GM21786 (cell line): ENCODE measurements at regions not wholly inside any gene's neighbourhood (a gene's known extent, or its start where the extent isn't known, plus 50 kb on each side); places are given as distances from the start of the nearest gene placed in this dataset.
A peak's percentile ranks its signal among the peaks of the same experiment; 100 is the strongest.

Experiments
- ATAC-seq: cut with Tn5 transposase; IDR thresholded peaks from one replicate; pipeline ENCODE4 v1.9.1; 2021; ENCODE audit not compliant: unreplicated experiment

DNA sequence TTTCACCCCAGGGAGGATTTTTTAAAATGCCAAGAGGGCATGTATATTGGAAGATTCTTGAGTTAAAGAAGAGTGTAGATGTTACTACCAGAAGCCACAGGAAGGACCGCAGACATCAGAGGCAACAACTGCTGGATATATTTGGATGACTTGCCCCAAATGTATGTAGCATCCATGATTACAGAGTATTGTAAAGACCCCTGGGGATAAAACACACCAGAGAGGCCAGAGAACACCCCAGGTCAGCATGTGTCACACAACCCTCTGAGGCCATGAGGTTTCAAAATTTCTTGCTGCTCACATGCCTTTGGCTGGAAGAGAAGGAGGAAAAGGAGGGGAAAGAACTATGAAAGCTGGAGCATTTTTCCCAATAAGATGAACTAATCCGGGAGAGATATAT lies 108.0 kb upstream of the LSM8 start:
- no peak for ATAC-seq

DNA sequence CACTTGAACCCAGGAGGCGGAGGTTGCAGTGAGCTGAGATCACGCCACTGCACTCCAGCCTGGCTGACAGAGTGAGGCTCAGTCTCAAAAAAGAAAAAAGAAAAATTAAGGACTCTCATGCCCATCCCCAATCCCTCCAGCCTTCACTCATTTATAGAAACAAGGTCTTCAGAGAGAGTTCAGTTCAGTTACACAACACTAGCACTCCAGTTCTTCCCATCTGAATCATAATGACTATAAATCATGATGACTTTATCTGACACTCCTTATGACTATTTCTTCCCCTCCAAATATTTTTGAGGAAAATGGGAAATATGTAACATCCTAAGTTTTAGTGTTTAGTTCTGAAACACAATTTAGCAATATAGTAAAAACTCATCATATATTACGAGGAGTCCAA lies 107.4 kb upstream of the LSM8 start:
- no peak for ATAC-seq

GRCh38 chr7:118078015-118078414 lies 105.9 kb upstream of the LSM8 start:
- no peak for ATAC-seq

- ATAC-seq = no peak
Observed at GRCh38 chr7:118079369-118079768, 104.6 kb upstream of the LSM8 start.

- peak; percentile 93 for ATAC-seq
Observed at GRCh38 chr7:118080947-118081346, 103.0 kb upstream of the LSM8 start.

DNA sequence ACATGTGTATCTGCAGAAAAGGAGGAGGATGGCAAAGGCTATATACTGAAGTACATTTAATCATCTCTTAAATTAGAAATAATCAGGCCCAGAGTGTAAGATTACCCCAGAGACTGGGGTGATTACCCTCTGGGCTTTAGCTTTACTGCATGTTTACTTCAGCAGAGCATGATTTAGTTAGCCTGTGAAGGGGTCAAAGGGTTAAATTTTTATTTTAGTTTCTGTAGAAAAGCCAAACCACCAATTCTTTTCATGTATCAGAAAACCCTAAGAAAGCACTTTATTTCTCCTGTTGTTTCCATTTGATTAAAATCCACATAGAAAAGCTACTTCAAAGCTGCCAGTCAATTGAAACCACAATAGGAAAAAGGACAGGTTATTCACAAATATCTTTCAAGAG lies 101.5 kb upstream of the LSM8 start:
- ATAC-seq = no peak

DNA sequence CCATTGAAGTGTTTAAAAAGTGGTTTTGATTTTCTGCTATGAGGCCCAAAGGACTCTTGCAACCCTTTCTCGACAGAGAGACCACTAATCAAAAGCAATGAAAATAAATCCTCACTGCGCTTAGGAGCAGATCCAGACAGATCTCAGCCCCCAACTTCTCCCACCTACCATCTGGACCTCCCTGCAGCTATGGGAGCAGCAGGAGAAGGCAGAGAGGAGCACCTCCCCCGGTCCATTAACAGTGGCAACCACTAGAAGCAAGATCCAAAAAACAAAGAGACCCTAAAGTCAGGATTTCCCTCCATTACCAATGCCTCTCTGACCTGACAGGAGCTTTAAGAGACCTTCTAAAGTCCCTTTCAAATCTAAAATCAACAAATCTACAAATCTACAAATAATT lies 99.0 kb upstream of the LSM8 start:
- ATAC-seq = no peak

- no peak for ATAC-seq
Observed at GRCh38 chr7:118087126-118087525, 96.8 kb upstream of the LSM8 start.

- no peak for ATAC-seq
Observed at GRCh38 chr7:118094044-118094443, 89.9 kb upstream of the LSM8 start.

GRCh38 chr7:118104812-118105441 lies 79.0 kb upstream of the LSM8 start:
- peak; percentile 64 for ATAC-seq

DNA sequence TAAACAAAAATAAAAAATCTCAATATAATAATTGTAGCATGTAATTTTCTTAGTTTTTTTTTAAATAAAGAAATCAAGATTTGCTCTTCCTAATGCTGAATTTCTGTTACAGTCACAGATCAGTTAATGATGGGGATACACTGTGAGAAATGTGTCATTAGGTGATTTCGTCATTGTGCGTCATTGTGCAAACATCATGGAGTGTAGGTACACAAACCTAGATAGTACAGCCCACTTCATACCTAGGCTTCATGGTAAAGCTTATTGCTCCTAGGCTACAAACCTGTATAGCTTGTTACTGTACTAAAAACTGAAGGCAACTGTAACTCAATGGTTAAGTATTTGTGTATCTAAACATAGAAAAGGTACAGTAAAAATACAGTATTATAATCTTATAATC lies 74.4 kb upstream of the LSM8 start:
- no peak for ATAC-seq

- no peak for ATAC-seq
Observed at GRCh38 chr7:118110178-118110925, 73.6 kb upstream of the LSM8 start.

- no peak for ATAC-seq
Observed at GRCh38 chr7:118111347-118111746, 72.6 kb upstream of the LSM8 start.

GRCh38 chr7:118114175-118114574 lies 69.8 kb upstream of the LSM8 start:
- no peak for ATAC-seq

GRCh38 chr7:118129041-118129795 lies 54.7 kb upstream of the LSM8 start:
- peak; percentile 81 for ATAC-seq

DNA sequence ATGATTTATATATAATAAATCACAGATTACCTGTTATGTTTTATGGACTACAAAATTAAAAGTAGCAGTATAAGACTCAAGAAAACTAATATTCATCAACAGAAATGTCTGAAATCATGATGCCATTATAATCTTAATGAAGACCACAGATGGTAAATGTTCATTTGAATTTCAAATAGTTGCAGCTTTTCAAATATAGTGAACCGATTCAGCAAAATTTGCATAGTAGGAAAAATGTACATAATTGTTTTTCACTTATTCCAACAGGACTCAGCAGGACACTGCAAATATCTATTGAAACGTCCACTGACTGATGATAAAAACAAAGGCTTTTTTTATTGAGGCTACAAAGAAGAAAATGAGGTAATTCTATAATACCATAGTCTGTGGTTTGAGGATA lies 51.2 kb upstream of the LSM8 start:
- no peak for ATAC-seq
